Muscle of back (tissue), 3 donors: ENCODE measurements at regions not wholly inside any gene's neighbourhood (a gene's known extent, or its start where the extent isn't known, plus 50 kb on each side); places are given as distances from the start of the nearest gene placed in this dataset.
A peak's percentile ranks its signal among the peaks of the same experiment; 100 is the strongest.

Experiments used
- DNase-seq, 3 donors: peaks; one replicate each; pipeline versions ENCODE4 v3.0.0 to v3.0.0-alpha.2; 2013

GRCh38 chr4:160831165-160831922 lies 1332.5 kb downstream of the FSTL5 start:
- no peak for DNase-seq

- no peak for DNase-seq
These were observed 1328.0 kb downstream of the FSTL5 start for GRCh38 chr4:160835789-160836188.

- no peak for DNase-seq
These were observed 1327.4 kb downstream of the FSTL5 start for GRCh38 chr4:160836431-160836830.

GRCh38 chr4:160846121-160846520 lies 1317.7 kb downstream of the FSTL5 start:
- no peak for DNase-seq

GRCh38 chr4:160847228-160847627 lies 1316.6 kb downstream of the FSTL5 start:
- DNase-seq = no peak

- no peak for DNase-seq
These were observed 1315.3 kb downstream of the FSTL5 start for GRCh38 chr4:160848489-160848888.

GRCh38 chr4:160848901-160849760 lies 1314.7 kb downstream of the FSTL5 start:
- no peak for DNase-seq

- DNase-seq = no peak
These were observed 1299.5 kb downstream of the FSTL5 start for GRCh38 chr4:160864253-160864652.

- DNase-seq = no peak
These were observed 1293.9 kb downstream of the FSTL5 start for GRCh38 chr4:160869899-160870298.

- no peak for DNase-seq
These were observed 1291.3 kb downstream of the FSTL5 start for GRCh38 chr4:160872491-160872890.

GRCh38 chr4:160877087-160877790 lies 1286.6 kb downstream of the FSTL5 start:
- DNase-seq = no peak

- peak in 1 of 3 donors; percentile 1 for DNase-seq
These were observed 1283.6 kb downstream of the FSTL5 start for GRCh38 chr4:160880180-160880579.

- DNase-seq = no peak
These were observed 1276.1 kb downstream of the FSTL5 start for GRCh38 chr4:160887668-160888067.

GRCh38 chr4:160894128-160894527 lies 1269.7 kb downstream of the FSTL5 start:
- no peak for DNase-seq

- DNase-seq = no peak
These were observed 1269.0 kb downstream of the FSTL5 start for GRCh38 chr4:160894809-160895208.

GRCh38 chr4:160927311-160927710 lies 1236.5 kb downstream of the FSTL5 start:
- no peak for DNase-seq

GRCh38 chr4:160928482-160928881 lies 1235.3 kb downstream of the FSTL5 start:
- DNase-seq = peak in 1 of 3 donors; percentile 1

GRCh38 chr4:160947653-160948052 lies 1216.1 kb downstream of the FSTL5 start:
- DNase-seq = no peak

GRCh38 chr4:160956875-160957274 lies 1206.9 kb downstream of the FSTL5 start:
- DNase-seq = no peak

- no peak for DNase-seq
These were observed 1193.9 kb downstream of the FSTL5 start for GRCh38 chr4:160969925-160970324.

GRCh38 chr4:160980091-160980490 lies 1183.7 kb downstream of the FSTL5 start:
- no peak for DNase-seq

- no peak for DNase-seq
These were observed 1182.7 kb downstream of the FSTL5 start for GRCh38 chr4:160981083-160981482.
